OCI-LY1 (cell line): ENCODE measurements at regions not wholly inside any gene's neighbourhood (a gene's known extent, or its start where the extent isn't known, plus 50 kb on each side); places are given as distances from the start of the nearest gene placed in this dataset.

Experiments
- EZH2 ChIP-seq: fragments of 200-600 bp; sonication (generic), shearing (Covaris generic); IDR thresholded peaks from 2 replicates; pipeline ENCODE4 v1.8.0; 2017; ENCODE audit warnings: borderline replicate concordance, mixed run types, mild to moderate bottlenecking, antibody characterized with exemption, low read length, moderate library complexity, mixed read lengths
- TF ChIP-seq, protein P1 (sequence below): fragments of 200-600 bp; sonication (generic), shearing (Covaris generic); IDR thresholded peaks from 2 replicates; pipeline ENCODE4 v1.5.1; 2017; ENCODE audit warnings: mild to moderate bottlenecking, antibody characterized with exemption, low read length, moderate library complexity, mixed read lengths

- no peak for TF ChIP-seq EZH2
- TF ChIP-seq, protein P1, sequence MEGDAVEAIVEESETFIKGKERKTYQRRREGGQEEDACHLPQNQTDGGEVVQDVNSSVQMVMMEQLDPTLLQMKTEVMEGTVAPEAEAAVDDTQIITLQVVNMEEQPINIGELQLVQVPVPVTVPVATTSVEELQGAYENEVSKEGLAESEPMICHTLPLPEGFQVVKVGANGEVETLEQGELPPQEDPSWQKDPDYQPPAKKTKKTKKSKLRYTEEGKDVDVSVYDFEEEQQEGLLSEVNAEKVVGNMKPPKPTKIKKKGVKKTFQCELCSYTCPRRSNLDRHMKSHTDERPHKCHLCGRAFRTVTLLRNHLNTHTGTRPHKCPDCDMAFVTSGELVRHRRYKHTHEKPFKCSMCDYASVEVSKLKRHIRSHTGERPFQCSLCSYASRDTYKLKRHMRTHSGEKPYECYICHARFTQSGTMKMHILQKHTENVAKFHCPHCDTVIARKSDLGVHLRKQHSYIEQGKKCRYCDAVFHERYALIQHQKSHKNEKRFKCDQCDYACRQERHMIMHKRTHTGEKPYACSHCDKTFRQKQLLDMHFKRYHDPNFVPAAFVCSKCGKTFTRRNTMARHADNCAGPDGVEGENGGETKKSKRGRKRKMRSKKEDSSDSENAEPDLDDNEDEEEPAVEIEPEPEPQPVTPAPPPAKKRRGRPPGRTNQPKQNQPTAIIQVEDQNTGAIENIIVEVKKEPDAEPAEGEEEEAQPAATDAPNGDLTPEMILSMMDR: no peak
These were observed 668.4 kb downstream of the CENPC start for GRCh38 chr4:66876946-66877345.
